ENCODE measurements at regions not wholly inside any gene's neighbourhood (a gene's known extent, or its start where the extent isn't known, plus 50 kb on each side); places are given as distances from the start of the nearest gene placed in this dataset.

GRCh38 chr14:51342226-51342625 lies 102.2 kb downstream of the TMX1 start:
- TF ChIP-seq, protein P1, sequence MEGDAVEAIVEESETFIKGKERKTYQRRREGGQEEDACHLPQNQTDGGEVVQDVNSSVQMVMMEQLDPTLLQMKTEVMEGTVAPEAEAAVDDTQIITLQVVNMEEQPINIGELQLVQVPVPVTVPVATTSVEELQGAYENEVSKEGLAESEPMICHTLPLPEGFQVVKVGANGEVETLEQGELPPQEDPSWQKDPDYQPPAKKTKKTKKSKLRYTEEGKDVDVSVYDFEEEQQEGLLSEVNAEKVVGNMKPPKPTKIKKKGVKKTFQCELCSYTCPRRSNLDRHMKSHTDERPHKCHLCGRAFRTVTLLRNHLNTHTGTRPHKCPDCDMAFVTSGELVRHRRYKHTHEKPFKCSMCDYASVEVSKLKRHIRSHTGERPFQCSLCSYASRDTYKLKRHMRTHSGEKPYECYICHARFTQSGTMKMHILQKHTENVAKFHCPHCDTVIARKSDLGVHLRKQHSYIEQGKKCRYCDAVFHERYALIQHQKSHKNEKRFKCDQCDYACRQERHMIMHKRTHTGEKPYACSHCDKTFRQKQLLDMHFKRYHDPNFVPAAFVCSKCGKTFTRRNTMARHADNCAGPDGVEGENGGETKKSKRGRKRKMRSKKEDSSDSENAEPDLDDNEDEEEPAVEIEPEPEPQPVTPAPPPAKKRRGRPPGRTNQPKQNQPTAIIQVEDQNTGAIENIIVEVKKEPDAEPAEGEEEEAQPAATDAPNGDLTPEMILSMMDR (IDR thresholded peaks at IDR 0.05; ENCODE audit: low read depth, low read length): no peak
- no peak overlapping the region for H3K4me3 ChIP-seq (ENCODE audit: low read depth, low read length)

- TF ChIP-seq, protein P1 (IDR thresholded peaks at IDR 0.05; ENCODE audit: low read depth, low read length): no peak
- no peak overlapping the region for H3K4me3 ChIP-seq (ENCODE audit: low read depth, low read length)
These were observed 112.0 kb downstream of the TMX1 start for GRCh38 chr14:51351997-51352396.

GRCh38 chr14:51353901-51354300 lies 113.9 kb downstream of the TMX1 start:
- TF ChIP-seq, protein P1 (IDR thresholded peaks at IDR 0.05; ENCODE audit: low read depth, low read length): no peak
- H3K4me3 ChIP-seq (ENCODE audit: low read depth, low read length): no peak overlapping the region

- no peak overlapping the region for H3K4me3 ChIP-seq (ENCODE audit: low read depth, low read length)
- TF ChIP-seq, protein P1 (IDR thresholded peaks at IDR 0.05; ENCODE audit: low read depth, low read length): no peak
These were observed 114.8 kb downstream of the TMX1 start for GRCh38 chr14:51354846-51355245.

- TF ChIP-seq, protein P1 (IDR thresholded peaks at IDR 0.05; ENCODE audit: low read depth, low read length): no peak
These were observed 116.3 kb downstream of the TMX1 start for GRCh38 chr14:51356381-51356780.

DNA sequence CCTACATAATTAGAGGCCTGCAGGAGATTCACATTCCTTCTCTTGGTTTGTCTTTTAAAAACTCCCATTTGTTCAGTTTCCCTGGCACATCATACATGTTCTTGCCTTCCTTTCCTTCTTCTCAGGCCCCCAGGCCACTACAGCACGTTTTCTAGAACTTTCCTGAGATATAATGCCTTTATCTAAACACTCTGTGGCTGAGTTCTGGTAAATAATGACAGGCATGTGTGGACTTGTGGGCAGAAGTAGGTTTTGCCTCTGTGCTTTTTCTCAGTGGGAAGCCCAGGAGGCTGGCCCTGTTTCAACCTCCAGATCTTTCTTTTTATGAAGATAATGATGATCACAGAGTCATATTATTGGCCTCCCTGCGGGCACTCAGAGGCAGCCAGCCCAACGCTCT lies 117.2 kb downstream of the TMX1 start:
- TF ChIP-seq, protein P1 (IDR thresholded peaks at IDR 0.05; ENCODE audit: low read depth, low read length): no peak
- H3K4me3 ChIP-seq (ENCODE audit: low read depth, low read length): no peak overlapping the region

More at GRCh38 chr14:51356381-51356780, 116.3 kb downstream of the TMX1 start:
- H3K4me3 ChIP-seq (ENCODE audit: low read depth, low read length): no peak overlapping the region

DNA sequence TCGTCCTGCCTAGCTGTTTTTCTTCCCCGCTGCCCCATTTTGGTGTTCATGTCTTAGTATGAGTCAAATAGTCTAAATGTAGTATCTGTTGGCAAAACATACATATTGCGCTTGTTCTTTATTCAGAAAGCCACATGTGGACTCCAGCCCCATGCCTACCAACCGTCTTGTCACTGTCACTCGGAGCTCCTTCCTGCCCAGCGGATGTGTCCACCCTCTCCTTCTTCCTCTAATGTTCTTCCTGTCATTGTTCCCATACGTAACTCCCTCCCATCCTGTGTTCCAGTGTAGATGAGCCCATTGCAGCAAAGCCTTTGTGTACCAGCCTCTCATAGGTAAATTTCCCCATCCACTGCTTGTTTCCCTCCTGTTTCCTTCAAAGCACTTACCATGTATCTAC lies 120.5 kb downstream of the TMX1 start:
- TF ChIP-seq, protein P1 (IDR thresholded peaks at IDR 0.05; ENCODE audit: low read depth, low read length): no peak
- H3K4me3 ChIP-seq (ENCODE audit: low read depth, low read length): no peak overlapping the region
